ENCODE measurements at regions not wholly inside any gene's neighbourhood (a gene's known extent, or its start where the extent isn't known, plus 50 kb on each side); places are given as distances from the start of the nearest gene placed in this dataset.

- TF ChIP-seq ZKSCAN1 (IDR thresholded peaks at IDR 0.05; ENCODE audit: low read depth, low read length) (no peak), MAZ (CRISPR knock-in tag; conservative IDR thresholded peaks at IDR 0.05 in 1 of 2, IDR thresholded peaks at IDR 0.05 in 1 of 2) (no peak), PCBP1 (IDR thresholded peaks at IDR 0.05; ENCODE audit: low read depth, low read length, poor library complexity, severe bottlenecking) (no peak), ATF7 (IDR thresholded peaks at IDR 0.05) (no peak), ATF4 (CRISPR knock-in tag; IDR thresholded peaks at IDR 0.05) (no peak), NR2C2 (CRISPR knock-in tag; IDR thresholded peaks at IDR 0.05) (no peak), NR2C2 (tag; IDR thresholded peaks at IDR 0.05) (no peak), EP300 (IDR thresholded peaks at IDR 0.05; ENCODE audit: low read length) (no peak)
- TF ChIP-seq, protein P1, sequence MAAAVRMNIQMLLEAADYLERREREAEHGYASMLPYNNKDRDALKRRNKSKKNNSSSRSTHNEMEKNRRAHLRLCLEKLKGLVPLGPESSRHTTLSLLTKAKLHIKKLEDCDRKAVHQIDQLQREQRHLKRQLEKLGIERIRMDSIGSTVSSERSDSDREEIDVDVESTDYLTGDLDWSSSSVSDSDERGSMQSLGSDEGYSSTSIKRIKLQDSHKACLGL (CRISPR knock-in tag; IDR thresholded peaks at IDR 0.05; ENCODE audit: borderline replicate concordance, poor library complexity, severe bottlenecking), result no peak
Measured at GRCh38 chr10:7102084-7102483, 308.8 kb downstream of the SFMBT2 start.
